ENCODE measurements at regions not wholly inside any gene's neighbourhood (a gene's known extent, or its start where the extent isn't known, plus 50 kb on each side); places are given as distances from the start of the nearest gene placed in this dataset.
"Not testable (repeated sequence)": the region's sequence is repeated elsewhere in the genome, so short reads cannot be mapped to it uniquely, and the experiment has no call there.

DNA sequence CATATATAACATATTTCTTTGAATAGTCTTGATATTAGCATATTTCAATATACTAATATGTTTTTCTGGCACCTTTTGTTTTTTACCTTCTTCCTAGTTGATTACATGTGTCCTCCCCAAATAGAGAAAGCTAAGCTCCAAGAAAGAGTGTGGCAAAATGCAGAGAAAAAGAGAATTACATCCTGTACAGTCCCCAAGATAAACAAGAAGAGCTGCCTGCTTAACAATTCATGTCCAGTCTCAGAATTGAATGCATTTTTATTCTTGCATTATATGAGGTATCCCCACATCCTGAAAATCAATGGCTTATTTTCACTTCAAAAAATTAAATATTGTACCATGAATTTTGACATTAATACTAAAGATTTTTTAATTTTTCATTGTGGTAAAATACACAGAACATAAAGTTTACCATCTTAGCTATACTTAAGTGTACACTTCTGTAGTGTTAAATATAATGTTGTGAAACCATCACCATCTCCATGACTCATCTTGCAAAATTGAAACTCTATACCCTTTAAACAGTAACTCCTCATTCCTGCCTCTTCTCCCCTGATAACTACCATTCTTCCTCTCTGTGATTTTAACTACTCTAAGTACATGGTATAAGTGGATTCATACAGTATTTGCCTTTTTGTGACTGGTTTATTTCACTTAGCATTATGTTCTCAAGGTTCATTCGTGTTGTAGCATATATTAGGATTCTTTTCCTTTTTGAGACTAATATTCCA is 490.3 kb downstream of the COL12A1 start:
- DNase-seq (ENCODE audit: low read depth): peak; percentile 81

DNA sequence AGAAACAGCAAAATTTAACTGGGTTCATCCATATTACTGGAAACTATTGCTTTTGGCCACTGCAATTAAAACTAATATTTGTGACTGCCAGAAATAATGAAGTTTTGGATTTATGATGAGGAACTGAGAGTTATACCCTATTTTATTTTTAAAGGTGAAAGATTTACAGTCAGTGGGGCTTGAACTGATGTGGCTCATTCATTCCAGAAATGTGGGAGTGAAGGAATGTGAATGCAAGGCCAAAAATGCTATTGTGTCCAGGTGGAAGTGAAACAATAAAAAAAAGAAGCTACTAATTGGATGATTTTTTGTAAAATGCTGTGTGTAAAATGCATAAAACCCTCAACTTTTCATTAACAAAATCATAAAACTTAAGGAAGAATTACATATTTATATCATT is 491.9 kb downstream of the COL12A1 start:
- no peak for DNase-seq (ENCODE audit: low read depth)

DNA sequence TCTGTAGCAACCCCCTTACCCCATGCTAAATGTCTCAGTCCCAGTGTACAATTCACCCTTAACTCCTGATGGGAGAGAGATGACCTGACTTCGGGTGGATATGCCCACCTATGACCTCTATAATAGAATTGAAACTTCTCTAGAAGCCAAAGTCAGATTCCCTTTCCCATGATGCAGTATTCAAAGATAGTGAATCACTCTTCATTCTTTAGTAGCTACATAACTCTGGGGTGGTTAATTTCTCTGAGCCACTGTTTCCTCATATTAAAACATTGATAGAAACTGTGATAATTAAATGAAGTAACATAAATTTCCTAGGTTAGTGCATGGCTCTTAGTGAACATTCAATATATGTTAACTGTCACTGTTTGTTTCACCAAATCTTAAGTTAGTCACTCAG is 500.4 kb downstream of the COL12A1 start:
- peak; percentile 53 for DNase-seq (ENCODE audit: low read depth)

DNA sequence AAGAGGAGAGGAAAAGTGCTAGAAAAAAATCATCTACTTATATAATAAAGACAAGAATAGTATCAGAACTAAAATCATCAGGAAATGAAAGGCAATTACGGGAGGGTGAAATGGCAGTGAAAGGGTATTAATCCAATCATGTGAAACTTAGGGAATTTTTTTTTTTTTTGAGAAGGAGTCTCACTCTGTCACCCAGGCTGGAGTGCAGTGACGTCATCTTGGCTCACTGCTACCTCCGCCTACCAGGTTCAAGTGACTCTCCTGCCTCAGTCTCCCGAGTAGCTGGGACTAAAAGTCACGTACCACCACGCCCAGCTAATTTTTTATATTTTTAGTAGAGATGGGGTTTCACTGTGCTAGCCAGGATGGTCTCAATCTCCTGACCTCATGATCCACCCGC is 501.3 kb downstream of the COL12A1 start:
- DNase-seq (ENCODE audit: low read depth): not testable (repeated sequence)

DNA sequence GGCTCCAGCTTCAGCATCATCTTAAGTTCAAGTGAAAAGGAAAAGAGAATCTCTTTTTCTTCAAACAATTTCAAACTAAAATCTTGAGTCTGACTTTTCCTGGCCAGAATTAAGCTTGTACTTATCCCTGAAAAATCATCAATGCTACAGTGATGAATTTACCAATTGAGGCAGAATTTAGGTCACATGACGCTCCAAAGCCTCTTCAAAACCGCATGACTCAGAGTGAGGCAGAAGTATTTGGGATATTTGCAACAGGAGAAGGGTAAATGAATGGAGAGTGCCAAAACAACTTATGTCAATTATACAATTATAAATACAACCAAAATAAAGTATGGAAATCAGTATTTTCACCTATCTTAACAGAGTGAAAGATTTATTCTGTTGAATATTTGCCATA is 515.5 kb downstream of the COL12A1 start:
- DNase-seq (ENCODE audit: low read depth): peak; percentile 24

DNA sequence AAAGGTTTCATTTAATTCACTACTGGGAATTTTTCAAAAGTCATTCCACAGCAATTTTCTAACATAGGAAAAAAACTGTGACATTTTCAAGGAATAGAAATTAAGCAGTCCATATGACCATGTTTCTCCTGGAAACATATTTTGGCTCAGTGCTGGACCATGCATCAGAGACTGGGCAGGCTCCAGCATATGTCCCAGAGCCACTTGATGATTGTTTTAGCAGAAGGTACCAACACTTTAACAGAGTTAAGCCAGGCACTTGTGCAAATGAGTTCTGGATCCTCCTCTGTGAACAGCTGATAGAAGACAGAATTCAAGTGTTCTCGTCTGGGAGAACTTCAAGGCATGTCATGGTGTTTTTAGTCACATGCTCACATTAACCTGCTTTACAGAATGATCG is 516.3 kb downstream of the COL12A1 start:
- DNase-seq (ENCODE audit: low read depth): no peak

DNA sequence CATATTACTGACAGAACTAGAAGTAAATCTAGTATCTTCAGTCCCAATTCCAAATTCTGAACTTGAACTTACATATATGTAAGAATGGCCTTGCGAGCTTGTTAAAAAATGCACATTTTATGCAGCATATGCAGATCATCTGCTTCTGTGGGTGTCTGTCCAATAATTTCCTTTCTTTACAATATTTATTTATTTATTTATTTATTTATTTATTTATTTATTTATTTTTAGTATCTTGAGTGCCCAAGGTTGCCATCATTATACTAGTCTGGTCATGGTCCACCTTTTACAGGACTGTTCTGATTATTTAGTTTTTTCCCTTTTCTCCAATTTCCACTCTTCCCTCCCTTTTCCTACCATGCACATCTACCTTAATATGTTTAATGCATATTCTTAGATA is 528.4 kb downstream of the COL12A1 start:
- DNase-seq (ENCODE audit: low read depth): no peak

DNA sequence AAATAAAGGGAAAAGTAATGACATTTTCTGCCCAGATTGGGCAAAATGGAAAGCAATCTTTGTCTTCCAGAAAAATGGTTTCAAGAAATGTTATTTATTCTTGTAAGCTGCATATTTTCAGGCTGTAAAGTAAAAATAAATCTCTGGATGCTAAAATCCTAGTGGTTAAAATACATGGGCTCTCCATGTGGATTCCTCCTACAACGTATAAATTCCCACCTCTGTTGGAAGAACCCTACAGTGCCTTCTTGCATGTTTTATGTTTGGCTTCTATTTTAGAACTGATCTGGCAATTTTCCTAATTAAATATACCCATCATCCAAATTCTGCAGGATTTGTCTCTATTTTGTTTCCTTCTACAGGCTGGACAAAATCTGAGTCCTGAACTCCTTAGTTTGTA is 528.9 kb downstream of the COL12A1 start:
- no peak for DNase-seq (ENCODE audit: low read depth)

DNA sequence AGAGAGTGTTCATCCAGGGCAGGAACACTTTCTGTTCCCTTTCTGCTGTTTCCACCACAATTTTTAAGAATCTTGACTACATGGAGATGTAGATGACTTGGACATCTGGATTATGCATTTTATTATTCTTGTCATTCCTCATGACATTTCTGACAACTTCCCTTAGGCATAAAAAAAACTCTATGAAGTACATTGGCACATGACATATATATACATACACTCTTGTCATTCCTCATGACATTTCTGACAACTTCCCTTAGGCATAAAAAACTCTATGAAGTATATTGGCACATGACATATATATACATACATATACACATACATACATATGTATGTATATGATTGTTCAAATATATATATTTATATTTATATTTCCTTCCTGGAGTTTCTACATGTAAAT is 531.5 kb downstream of the COL12A1 start:
- no peak for DNase-seq (ENCODE audit: low read depth)

DNA sequence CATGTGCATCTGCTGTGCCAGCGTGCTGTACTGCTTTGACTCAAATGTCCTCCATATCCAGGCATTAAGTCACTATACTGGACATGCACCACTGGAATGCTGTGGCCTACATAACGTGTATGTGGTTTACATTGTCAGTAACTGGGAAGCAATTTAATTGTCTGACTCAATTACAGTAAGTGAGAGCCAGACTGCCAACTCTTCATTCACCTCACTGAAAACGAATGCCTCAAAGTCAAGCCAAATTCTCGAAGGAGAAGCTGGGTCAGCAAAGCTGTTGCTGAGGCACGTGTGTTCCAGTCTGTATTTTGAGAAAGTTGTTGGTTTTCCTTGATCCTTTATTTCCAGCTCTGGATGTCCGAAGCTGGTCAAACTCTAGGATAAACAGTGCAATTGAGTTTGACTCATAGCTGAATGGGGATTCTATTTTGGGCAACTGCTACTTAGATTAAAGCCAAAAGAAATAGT is 534.3 kb downstream of the COL12A1 start:
- peak; percentile 82 for DNase-seq (ENCODE audit: low read depth)

DNA sequence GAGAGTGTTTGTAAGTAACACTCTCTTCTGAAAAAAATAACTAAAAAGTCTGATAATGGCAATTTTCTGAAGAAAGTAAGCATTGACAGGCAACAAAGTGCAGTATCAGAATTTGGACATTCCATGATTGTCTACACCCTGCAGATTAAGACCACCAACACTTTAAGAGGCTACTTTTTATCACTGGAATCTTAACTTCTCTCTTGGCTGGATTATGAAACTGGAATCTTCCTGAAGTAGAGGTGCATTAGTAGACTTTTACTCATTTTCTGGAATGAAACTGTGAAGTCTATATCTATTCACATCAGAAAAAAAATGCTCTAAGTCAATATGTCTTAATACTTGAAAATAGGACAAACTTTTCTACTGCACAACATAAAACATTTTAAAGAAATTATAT is 547.5 kb downstream of the COL12A1 start:
- DNase-seq (ENCODE audit: low read depth): peak; percentile 8

DNA sequence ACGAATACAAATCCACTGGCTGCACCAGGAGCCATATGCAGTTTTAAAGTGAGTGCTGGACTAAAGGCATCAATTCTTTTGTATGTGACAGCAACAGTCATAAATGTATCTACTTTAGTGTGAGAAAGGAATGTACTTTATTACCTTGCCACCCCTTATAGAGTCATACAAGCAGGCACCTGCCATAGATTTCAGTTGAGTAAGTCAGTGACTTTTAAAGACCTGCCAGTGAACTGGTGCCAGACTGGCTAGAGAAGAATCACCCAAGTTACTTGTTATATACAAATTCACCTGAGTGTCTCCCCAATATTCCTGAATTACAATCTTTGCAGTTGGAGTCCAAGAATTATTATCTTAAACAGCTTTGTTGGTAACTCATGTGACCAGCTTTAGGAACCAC is 547.9 kb downstream of the COL12A1 start:
- DNase-seq (ENCODE audit: low read depth): no peak

DNA sequence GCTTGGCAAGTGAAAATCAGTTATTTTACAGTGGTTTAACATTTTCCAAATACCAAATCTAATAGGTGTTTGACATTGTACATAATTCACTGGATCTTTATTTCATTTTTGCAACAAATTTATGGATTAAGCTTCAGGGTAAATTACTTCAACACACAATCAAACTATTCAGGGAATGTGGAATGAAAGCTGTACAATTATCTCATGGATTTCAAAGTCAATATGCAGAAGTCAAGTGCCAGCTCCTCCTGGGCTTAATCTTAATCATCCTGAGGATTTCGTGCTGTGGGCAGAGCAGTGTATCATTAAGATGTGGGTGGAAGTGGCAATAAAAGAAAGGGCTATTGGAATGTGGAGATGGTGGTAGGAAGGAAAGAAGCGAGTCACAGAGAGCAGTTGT is 548.8 kb downstream of the COL12A1 start:
- DNase-seq (ENCODE audit: low read depth): no peak

DNA sequence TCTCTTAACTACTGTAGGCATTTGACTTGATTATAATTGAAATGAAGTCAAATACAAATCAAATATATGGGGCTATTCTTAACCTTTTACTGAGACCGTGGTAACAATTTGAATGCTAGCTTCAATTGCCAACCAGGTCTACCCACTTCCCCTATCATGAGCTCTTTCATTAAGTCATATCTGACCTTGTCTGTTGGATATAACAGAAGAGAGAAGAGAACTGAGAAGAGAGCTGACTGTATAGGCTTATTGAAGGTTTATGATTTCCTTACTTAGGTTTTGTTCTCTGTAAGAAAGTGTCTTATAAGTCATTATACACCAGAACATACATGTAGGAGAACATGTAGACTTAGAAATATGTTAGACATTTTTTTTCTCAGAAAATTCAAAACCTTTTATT is 549.4 kb downstream of the COL12A1 start:
- no peak for DNase-seq (ENCODE audit: low read depth)

DNA sequence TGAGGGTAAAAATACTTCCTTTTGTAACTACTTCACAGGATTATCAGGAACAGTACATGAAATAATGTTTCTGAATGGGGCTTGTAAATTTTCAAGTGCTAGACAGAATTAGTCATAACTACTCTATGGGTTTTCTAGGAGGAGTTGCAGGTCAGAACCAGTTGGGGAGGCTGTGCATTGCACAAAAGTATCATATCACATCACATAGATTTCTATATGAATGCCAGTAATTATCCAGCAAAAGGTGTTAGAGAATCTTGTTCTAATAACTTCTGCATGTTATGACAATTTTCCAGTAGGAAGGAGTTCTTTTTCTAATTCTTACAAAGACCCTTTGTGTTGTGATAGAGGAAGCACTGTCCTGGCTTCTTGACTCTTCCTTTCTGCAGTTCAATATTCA is 551.6 kb downstream of the COL12A1 start:
- peak; percentile 9 for DNase-seq (ENCODE audit: low read depth)

DNA sequence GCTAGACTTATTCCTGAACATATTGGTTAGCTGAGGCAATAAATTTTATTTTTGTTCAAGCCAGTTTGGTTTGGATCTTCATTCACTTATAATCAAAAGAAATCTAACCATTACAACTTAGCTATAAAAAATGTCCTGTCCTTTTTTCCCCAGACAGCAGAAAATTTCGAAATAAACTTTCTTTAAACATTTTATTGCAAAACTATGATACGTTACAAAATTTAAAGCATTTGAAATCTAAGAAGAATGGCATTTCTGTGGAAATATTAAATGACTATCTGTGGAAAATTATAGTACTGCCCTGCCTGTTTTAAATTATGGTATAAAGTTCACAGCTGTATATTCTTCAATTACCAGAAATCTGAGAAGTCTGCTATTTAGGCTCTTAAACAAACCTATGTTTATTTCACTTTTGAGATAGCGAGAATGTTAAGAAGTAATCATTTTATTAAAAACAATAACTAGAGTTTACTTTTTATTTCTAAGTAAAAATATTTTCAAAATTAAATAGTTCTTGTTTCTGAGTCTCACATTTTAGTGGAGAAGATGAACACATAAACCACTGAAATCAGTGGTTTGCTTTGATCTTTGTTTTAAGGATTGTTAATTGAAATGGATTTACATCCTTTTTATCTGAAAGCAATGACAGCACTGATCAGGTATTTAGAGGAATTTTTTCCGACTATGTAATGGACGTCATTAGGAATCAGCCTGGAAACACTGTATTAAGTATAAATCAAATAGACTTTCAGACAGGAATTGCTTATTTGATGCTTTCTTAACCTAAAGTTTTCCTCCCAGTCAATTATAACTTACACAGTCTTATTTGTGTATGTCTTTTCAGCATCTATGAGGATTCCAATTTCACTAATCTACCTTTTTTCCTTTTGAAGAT is 553.7 kb downstream of the COL12A1 start:
- DNase-seq (ENCODE audit: low read depth): peak; percentile 39

DNA sequence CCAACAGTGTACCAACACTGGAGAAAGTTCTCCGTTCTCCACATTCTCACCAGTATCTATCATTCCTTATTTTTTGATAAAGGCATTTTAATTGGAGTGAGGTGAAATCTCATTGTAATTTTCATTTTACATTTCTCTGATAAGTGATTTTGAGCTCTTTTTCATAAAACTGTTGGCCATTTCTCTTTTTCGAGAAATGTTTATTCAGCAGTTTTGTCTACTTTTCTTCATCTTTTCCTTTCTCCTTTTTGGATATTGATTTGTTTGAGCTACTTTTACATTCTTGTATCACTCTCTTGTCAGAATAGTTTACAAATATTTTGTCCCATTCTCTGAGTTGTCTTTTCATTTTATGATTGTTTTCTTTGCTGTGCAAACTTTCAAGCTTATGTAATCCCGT is 555.2 kb downstream of the COL12A1 start:
- DNase-seq (ENCODE audit: low read depth): no peak

DNA sequence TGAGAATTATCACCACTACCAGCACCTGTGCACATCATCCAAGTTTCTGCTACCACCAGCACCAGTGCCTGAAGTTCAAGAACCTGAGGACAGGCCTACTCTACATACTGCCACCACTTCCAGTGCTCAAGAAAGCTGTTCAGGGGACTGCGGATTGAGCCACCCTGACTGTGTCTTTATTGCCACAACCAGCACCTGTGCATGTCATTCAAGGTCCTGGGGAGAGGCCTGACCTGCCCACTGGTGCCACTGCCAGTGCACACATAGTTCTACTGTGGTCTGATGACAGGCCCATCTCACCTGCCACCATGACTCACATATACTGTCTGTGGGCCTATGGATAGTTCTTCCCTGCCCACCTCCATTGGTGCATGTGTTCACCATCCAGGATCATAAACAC is 559.4 kb downstream of the COL12A1 start:
- no peak for DNase-seq (ENCODE audit: low read depth)

DNA sequence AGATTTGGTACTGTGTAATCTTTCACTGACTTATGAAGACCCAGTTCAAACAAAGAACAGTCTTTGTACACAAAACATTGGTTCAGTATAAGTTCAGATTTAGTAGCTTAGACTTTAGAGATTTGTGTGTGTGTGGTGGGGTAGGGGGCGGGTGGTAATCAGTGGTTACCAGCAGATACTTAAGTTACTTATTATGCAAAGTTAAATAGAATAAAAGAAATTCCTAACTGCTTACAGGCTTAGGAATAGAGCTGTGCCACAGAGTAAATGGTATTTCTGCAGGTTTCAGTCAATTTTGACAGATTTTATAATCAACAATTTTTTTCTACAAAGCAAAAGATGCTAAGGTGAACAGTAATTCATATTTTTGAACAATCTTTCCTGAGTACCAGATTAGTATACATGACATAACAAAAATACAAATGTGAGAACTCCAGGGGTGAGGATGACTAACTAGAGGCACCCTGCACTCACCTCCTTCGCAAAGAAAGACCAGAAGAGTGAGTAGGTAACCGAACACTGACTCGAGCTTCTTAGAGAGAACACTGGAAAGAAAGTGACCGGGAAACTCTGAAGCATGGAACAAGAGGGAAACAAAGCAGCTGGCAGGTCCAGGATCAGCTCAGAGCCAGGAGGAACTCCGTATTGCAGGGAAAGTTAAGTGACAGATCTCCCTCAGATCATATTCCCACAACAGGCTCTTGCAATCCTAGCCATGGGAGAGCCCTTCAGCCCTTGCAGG is 560.6 kb downstream of the COL12A1 start:
- DNase-seq (ENCODE audit: low read depth): no peak

DNA sequence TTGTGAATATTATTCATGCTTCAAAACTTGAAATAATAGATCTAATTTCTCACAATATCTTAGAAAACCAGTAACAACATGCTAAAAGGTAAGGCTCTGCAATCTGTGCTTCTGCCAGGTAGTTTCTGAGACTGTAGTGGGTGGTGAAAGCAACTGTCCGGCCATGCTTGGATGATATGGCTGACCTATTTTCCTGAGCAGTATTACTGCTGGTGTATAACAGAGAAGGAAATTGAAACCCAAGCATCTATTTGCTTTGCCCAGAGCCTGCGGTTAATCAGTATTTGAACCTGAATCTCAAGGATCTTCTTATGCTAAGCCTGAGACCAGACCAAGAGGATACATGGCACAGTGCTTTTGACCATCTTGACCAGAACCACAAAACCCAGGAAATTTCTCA is 563.8 kb downstream of the COL12A1 start:
- no peak for DNase-seq (ENCODE audit: low read depth)

DNA sequence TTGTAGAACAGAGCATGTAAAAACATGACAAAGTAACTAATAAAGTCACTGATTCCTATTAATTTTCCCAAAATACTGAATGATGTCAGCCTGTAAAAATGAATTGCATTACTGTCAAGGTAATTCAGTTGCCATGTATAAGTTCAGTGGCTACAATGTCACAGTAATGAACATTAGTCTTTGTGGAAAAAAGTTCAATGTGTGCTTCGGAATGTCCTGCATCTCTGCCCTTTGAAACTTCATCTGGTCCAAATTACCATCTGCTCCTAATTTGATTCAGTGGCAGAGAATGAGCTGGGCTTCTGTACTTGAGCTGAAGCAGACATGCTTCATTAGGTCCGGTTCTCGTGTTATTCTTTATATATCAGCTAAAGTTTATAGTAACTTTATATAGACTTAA is 567.4 kb downstream of the COL12A1 start:
- DNase-seq (ENCODE audit: low read depth): no peak

DNA sequence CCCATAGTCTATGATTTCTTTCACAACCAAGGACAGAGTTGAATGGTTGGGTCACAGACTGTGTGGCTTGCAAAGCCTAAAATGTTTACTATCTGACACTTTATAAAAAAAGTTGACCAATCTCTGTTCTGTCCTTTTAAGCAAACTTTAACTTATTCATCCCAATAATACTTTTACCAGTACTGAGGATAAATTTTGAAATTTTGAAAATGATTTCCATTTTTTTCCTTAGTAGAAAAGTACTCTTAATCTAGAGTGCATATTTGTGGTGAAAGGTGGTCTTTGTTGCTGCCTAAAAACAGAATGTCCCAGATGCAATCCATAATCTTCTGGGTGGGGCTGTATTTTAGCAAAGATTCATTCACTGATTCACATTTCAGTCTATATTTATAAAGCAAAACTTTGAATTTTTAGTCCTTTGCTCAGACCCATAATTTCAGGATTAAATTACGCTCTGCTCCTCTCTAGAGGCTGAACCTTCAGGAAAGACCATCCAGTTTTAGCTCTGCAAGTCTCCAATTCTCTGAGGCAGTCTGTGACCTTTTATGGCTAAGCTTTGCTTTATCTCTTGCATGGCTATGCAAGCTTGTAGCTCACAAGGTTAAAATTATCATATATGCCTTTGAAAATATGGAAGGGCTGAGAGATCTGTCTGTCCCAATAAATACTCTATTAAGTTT is 573.5 kb downstream of the COL12A1 start:
- no peak for DNase-seq (ENCODE audit: low read depth)
